ENCODE measurements at regions not wholly inside any gene's neighbourhood (a gene's known extent, or its start where the extent isn't known, plus 50 kb on each side); places are given as distances from the start of the nearest gene placed in this dataset.
"Not testable (repeated sequence)": the region's sequence is repeated elsewhere in the genome, so short reads cannot be mapped to it uniquely, and the experiment has no call there.

- 38 to 76% (median 62%) methylated on average over 2 of the region's 2 CpGs for WGBS, 3 donors
- no peak for DNase-seq
- FAIRE-seq, result no peak
Measured at GRCh38 chr20:24418731-24419130, 50.7 kb upstream of the SYNDIG1 start.

DNA sequence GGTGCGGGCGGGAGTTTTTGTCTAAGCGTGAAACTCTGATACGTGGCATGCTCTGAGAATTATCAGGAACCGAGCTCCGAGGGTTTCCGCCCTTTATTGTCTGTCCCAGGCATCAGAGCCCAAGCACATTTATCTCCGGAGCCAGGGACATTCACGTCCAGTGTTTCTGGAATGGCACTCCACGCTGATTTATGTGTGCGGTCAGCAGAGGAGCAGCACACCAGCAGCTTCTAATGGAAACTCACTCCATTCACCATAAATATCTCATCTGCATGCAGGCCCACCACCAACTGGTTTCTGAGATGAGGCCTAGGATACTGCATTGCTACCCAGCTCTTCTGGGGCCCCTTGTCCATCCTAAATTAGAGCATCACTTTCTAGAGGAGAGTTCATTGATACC lies 51.9 kb upstream of the SYNDIG1 start:
- no peak for FAIRE-seq
- no peak for DNase-seq
- Histone ChIP-seq H3K27ac (ENCODE audit: low read depth in 1 of 3, low read length in 2 of 3) (no peak overlapping the region), H3K4me1 (ENCODE audit: control insufficient read depth in 3 of 3, insufficient read depth in 2 of 3, low read depth in 1 of 3, low read length in 2 of 3) (no peaks in the 10 kb centered on the region), H3K9me3 (ENCODE audit: control insufficient read depth in 2 of 2, insufficient read depth in 1 of 2, low read depth in 1 of 2, low read length in 1 of 2) (peaks cover 0 to 25% of the 10 kb centered on the region in 2 donors), H3K4me3 (ENCODE audit: low read depth in 1 of 3, low read length in 3 of 3) (no peak overlapping the region), H3K36me3 (ENCODE audit: control insufficient read depth in 3 of 3, insufficient read depth in 2 of 3, low read depth in 1 of 3, low read length in 3 of 3) (no peaks in the 10 kb centered on the region), H3K27me3 (ENCODE audit: control insufficient read depth in 3 of 3, insufficient read depth in 3 of 3, low read length in 3 of 3) (no peaks in the 10 kb centered on the region)
- WGBS, 3 donors, result 79 to 87% (median 87%) methylated on average over 11 of the region's 11 CpGs

More at GRCh38 chr20:24418731-24419130, 50.7 kb upstream of the SYNDIG1 start:
- H3K36me3 ChIP-seq (ENCODE audit: control insufficient read depth in 3 of 3, insufficient read depth in 2 of 3, low read depth in 1 of 3, low read length in 3 of 3), result no peaks in the 10 kb centered on the region
- no peaks in the 10 kb centered on the region for H3K4me1 ChIP-seq (ENCODE audit: control insufficient read depth in 3 of 3, insufficient read depth in 2 of 3, low read depth in 1 of 3, low read length in 2 of 3)
- peaks cover 0 to 25% of the 10 kb centered on the region in 2 donors for H3K9me3 ChIP-seq (ENCODE audit: control insufficient read depth in 2 of 2, insufficient read depth in 1 of 2, low read depth in 1 of 2, low read length in 1 of 2)
- no peak overlapping the region for H3K4me3 ChIP-seq (ENCODE audit: low read depth in 1 of 3, low read length in 3 of 3)
- no peak overlapping the region for H3K27ac ChIP-seq (ENCODE audit: low read depth in 1 of 3, low read length in 2 of 3)
- no peaks in the 10 kb centered on the region for H3K27me3 ChIP-seq (ENCODE audit: control insufficient read depth in 3 of 3, insufficient read depth in 3 of 3, low read length in 3 of 3)

DNA sequence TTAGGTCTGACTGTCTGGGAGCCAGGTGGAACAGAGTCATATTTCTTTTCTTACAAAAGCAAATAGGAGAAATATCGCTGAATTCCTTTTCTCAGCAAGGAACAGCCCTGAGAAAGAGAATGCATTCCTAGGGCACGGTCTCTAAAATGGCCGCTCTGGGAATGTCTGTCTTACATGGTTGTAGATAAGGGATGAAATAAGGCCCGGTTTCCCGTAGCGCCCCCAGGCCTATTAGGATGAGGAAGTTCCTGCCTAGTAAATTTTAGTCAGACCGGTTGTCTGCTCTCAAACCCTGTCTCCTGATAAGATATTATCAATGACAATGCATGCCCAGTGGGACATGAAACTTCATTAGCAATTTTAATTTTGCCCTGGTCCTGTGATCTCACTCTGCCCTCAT lies 54.0 kb upstream of the SYNDIG1 start:
- H3K36me3 ChIP-seq (ENCODE audit: control insufficient read depth in 3 of 3, insufficient read depth in 2 of 3, low read depth in 1 of 3, low read length in 3 of 3); FAIRE-seq; H3K27me3 ChIP-seq (ENCODE audit: control insufficient read depth in 3 of 3, insufficient read depth in 3 of 3, low read length in 3 of 3); H3K27ac ChIP-seq (ENCODE audit: low read depth in 1 of 3, low read length in 2 of 3); H3K4me1 ChIP-seq (ENCODE audit: control insufficient read depth in 3 of 3, insufficient read depth in 2 of 3, low read depth in 1 of 3, low read length in 2 of 3); DNase-seq; H3K4me3 ChIP-seq (ENCODE audit: low read depth in 1 of 3, low read length in 3 of 3): not testable (repeated sequence)
- H3K9me3 ChIP-seq (ENCODE audit: control insufficient read depth in 2 of 2, insufficient read depth in 1 of 2, low read depth in 1 of 2, low read length in 1 of 2), result peaks cover 0 to 25% of the 10 kb centered on the region in 2 donors
- 78 to 83% (median 82%) methylated on average over 7 of the region's 7 CpGs for whole genome bisulfite sequencing, 3 donors

DNA sequence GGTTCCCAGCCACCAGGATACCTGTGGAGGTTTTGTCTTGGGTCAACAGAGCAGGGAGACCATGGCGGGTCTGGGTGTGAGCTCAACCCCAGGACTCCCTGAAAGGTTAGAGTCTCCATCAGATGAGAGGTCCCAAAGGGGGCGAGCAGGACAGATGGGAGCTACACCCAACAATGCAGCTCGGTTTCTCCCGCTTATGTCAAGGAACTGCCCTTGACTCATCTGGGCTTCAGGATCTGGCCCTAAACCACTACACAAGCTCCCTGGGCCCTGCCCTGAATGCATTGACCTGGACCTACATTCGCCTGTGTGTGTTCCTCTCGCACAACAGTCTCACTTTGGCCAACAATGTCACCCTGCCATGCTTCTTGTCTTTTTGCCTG lies 57.6 kb upstream of the SYNDIG1 start:
- Histone ChIP-seq H3K36me3 (ENCODE audit: control insufficient read depth in 3 of 3, insufficient read depth in 2 of 3, low read depth in 1 of 3, low read length in 3 of 3) (no peaks in the 10 kb centered on the region), H3K9me3 (ENCODE audit: control insufficient read depth in 2 of 2, insufficient read depth in 1 of 2, low read depth in 1 of 2, low read length in 1 of 2) (peaks cover 0 to 24% of the 10 kb centered on the region in 2 donors), H3K4me1 (ENCODE audit: control insufficient read depth in 3 of 3, insufficient read depth in 2 of 3, low read depth in 1 of 3, low read length in 2 of 3) (no peaks in the 10 kb centered on the region), H3K4me3 (ENCODE audit: low read depth in 1 of 3, low read length in 3 of 3) (no peak overlapping the region), H3K27ac (ENCODE audit: low read depth in 1 of 3, low read length in 2 of 3) (no peak overlapping the region), H3K27me3 (ENCODE audit: control insufficient read depth in 3 of 3, insufficient read depth in 3 of 3, low read length in 3 of 3) (no peaks in the 10 kb centered on the region)
- FAIRE-seq (no peak), DNase-seq (no peak)
- WGBS, 3 donors, result 90 to 95% (median 90%) methylated on average over 6 of the region's 6 CpGs

GRCh38 chr20:24411003-24411833 lies 58.2 kb upstream of the SYNDIG1 start:
- H3K27ac ChIP-seq (ENCODE audit: low read depth in 1 of 3, low read length in 2 of 3), result no peak overlapping the region
- no peaks in the 10 kb centered on the region for H3K27me3 ChIP-seq (ENCODE audit: control insufficient read depth in 3 of 3, insufficient read depth in 3 of 3, low read length in 3 of 3)
- peaks cover 0 to 19% of the 10 kb centered on the region in 2 donors for H3K9me3 ChIP-seq (ENCODE audit: control insufficient read depth in 2 of 2, insufficient read depth in 1 of 2, low read depth in 1 of 2, low read length in 1 of 2)
- H3K4me1 ChIP-seq (ENCODE audit: control insufficient read depth in 3 of 3, insufficient read depth in 2 of 3, low read depth in 1 of 3, low read length in 2 of 3), result no peaks in the 10 kb centered on the region
- H3K36me3 ChIP-seq (ENCODE audit: control insufficient read depth in 3 of 3, insufficient read depth in 2 of 3, low read depth in 1 of 3, low read length in 3 of 3), result no peaks in the 10 kb centered on the region
- WGBS, 3 donors, result 81 to 83% (median 82%) methylated on average over 17 of the region's 17 CpGs
- DNase-seq, result no peak
- no peak for FAIRE-seq
- H3K4me3 ChIP-seq (ENCODE audit: low read depth in 1 of 3, low read length in 3 of 3), result no peak overlapping the region

DNA sequence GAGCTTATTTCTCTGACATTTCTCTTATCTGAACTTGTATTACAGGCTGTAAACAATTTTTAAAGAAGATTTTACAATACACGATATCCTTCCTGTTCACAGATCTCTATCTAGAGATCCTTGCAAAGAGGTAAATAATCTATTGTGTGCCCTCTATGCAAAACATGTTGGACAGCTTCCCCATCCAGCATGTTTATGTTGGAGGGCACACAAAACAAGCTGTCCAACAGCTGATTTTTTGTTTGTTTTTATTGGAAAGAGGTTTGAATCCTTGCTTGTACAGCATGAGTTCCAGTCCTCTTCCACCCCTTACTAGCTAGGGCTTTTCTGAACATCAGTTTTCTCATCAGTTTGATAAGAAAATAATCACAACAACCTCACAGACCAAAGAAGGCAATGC lies 62.3 kb upstream of the SYNDIG1 start:
- Histone ChIP-seq H3K4me1 (ENCODE audit: control insufficient read depth in 3 of 3, insufficient read depth in 2 of 3, low read depth in 1 of 3, low read length in 2 of 3) (no peaks in the 10 kb centered on the region), H3K27me3 (ENCODE audit: control insufficient read depth in 3 of 3, insufficient read depth in 3 of 3, low read length in 3 of 3) (peaks cover 0 to 1% (median 0%) of the 10 kb centered on the region in 3 donors), H3K4me3 (ENCODE audit: low read depth in 1 of 3, low read length in 3 of 3) (no peak overlapping the region), H3K9me3 (ENCODE audit: control insufficient read depth in 2 of 2, insufficient read depth in 1 of 2, low read depth in 1 of 2, low read length in 1 of 2) (no peaks in the 10 kb centered on the region), H3K36me3 (ENCODE audit: control insufficient read depth in 3 of 3, insufficient read depth in 2 of 3, low read depth in 1 of 3, low read length in 3 of 3) (no peaks in the 10 kb centered on the region), H3K27ac (ENCODE audit: low read depth in 1 of 3, low read length in 2 of 3) (no peak overlapping the region)
- WGBS, 3 donors, result 20 to 52% (median 28%) methylated on average over 1 of the region's 1 CpG
- no peak for FAIRE-seq
- no peak for DNase-seq

DNA sequence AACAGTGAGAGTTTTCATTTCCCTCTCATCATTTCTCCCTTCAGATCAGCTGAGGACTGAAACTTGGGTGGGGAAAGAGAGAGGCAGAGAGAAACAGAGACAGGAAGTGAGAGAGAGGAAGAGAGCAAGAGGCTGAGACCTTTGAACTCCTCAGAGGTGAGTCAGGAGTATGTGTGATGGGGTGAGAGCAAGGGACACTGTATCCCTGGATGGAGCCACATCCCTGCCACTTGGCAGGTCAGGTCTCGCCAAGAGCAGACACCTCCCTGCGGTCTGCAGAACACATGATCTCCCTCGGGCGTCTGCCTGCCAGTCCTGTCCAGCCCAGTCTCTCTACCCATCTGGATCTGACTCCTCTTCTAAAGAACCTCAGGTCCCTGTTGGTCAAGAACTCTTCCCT lies 62.7 kb upstream of the SYNDIG1 start:
- Histone ChIP-seq H3K9me3 (ENCODE audit: control insufficient read depth in 2 of 2, insufficient read depth in 1 of 2, low read depth in 1 of 2, low read length in 1 of 2) (no peaks in the 10 kb centered on the region), H3K4me3 (ENCODE audit: low read depth in 1 of 3, low read length in 3 of 3) (no peak overlapping the region), H3K4me1 (ENCODE audit: control insufficient read depth in 3 of 3, insufficient read depth in 2 of 3, low read depth in 1 of 3, low read length in 2 of 3) (no peaks in the 10 kb centered on the region), H3K36me3 (ENCODE audit: control insufficient read depth in 3 of 3, insufficient read depth in 2 of 3, low read depth in 1 of 3, low read length in 3 of 3) (no peaks in the 10 kb centered on the region), H3K27me3 (ENCODE audit: control insufficient read depth in 3 of 3, insufficient read depth in 3 of 3, low read length in 3 of 3) (peaks cover 0 to 2% (median 0%) of the 10 kb centered on the region in 3 donors), H3K27ac (ENCODE audit: low read depth in 1 of 3, low read length in 2 of 3) (no peak overlapping the region)
- FAIRE-seq (no peak), DNase-seq (peak in 1 of 2 donors; percentile 25)
- 22 to 66% (median 52%) methylated on average over 4 of the region's 4 CpGs for WGBS, 3 donors

GRCh38 chr20:24406251-24406650 lies 63.2 kb upstream of the SYNDIG1 start:
- Histone ChIP-seq H3K4me3 (ENCODE audit: low read depth in 1 of 3, low read length in 3 of 3) (no peak overlapping the region), H3K27ac (ENCODE audit: low read depth in 1 of 3, low read length in 2 of 3) (no peak overlapping the region), H3K9me3 (ENCODE audit: control insufficient read depth in 2 of 2, insufficient read depth in 1 of 2, low read depth in 1 of 2, low read length in 1 of 2) (no peaks in the 10 kb centered on the region), H3K27me3 (ENCODE audit: control insufficient read depth in 3 of 3, insufficient read depth in 3 of 3, low read length in 3 of 3) (peaks cover 0 to 2% (median 0%) of the 10 kb centered on the region in 3 donors), H3K4me1 (ENCODE audit: control insufficient read depth in 3 of 3, insufficient read depth in 2 of 3, low read depth in 1 of 3, low read length in 2 of 3) (no peaks in the 10 kb centered on the region), H3K36me3 (ENCODE audit: control insufficient read depth in 3 of 3, insufficient read depth in 2 of 3, low read depth in 1 of 3, low read length in 3 of 3) (no peaks in the 10 kb centered on the region)
- 46 to 80% (median 60%) methylated on average over 2 of the region's 2 CpGs for WGBS, 3 donors
- DNase-seq, result no peak
- FAIRE-seq, result no peak

DNA sequence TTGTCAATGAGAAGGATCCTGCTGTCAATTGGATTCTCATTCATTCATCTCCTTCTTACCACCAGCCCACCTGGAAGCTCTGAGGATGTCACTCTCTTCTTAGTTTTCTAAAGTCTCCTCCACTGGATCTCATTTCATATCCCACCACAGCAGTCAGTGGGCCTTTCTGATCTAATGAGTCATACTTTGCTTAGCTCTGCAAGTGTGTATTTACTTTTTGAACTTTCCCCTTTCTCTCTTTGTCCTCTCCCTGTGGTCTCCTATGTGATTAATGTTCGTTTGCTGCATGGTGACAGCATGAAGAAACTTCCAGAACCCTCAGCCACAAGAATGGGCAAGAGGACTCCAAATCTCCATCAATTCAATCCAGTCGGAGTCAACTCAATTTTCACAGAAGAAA lies 63.6 kb upstream of the SYNDIG1 start:
- FAIRE-seq, result no peak
- H3K27me3 ChIP-seq (ENCODE audit: control insufficient read depth in 3 of 3, insufficient read depth in 3 of 3, low read length in 3 of 3), result peaks cover 0 to 2% (median 0%) of the 10 kb centered on the region in 3 donors
- WGBS, 3 donors, result 49 to 66% (median 58%) methylated on average over 2 of the region's 2 CpGs

More for the DNA sequence above, 63.6 kb upstream of the SYNDIG1 start:
- no peak for DNase-seq
- Histone ChIP-seq H3K36me3 (ENCODE audit: control insufficient read depth in 3 of 3, insufficient read depth in 2 of 3, low read depth in 1 of 3, low read length in 3 of 3) (no peaks in the 10 kb centered on the region), H3K4me3 (ENCODE audit: low read depth in 1 of 3, low read length in 3 of 3) (no peak overlapping the region), H3K27ac (ENCODE audit: low read depth in 1 of 3, low read length in 2 of 3) (no peak overlapping the region), H3K9me3 (ENCODE audit: control insufficient read depth in 2 of 2, insufficient read depth in 1 of 2, low read depth in 1 of 2, low read length in 1 of 2) (no peaks in the 10 kb centered on the region), H3K4me1 (ENCODE audit: control insufficient read depth in 3 of 3, insufficient read depth in 2 of 3, low read depth in 1 of 3, low read length in 2 of 3) (no peaks in the 10 kb centered on the region)
